B cell (primary cell): ENCODE measurements at regions not wholly inside any gene's neighbourhood (a gene's known extent, or its start where the extent isn't known, plus 50 kb on each side); places are given as distances from the start of the nearest gene placed in this dataset.
"Not testable (repeated sequence)": the region's sequence is repeated elsewhere in the genome, so short reads cannot be mapped to it uniquely, and the experiment has no call there.

Experiments used
- ATAC-seq: fragments of 200-7000 bp; cut with Tn5 transposase; one replicate; pipeline ENCODE4 v1.10.0; 2021; ENCODE audit warnings: low read depth, mild to moderate bottlenecking, moderate number of reproducible peaks, moderate library complexity
- CTCF ChIA-PET: fragments of 350-600 bp; sonication (Branson Sonifier 250); formaldehyde crosslinking; loops from one replicate; lab custom pipeline; 2021; ENCODE audit warnings: antibody characterized with exemption, inconsistent platforms; lab: Charles Lee
- POLR2A ChIA-PET: fragments of 350-600 bp; sonication (Branson Sonifier 250); formaldehyde crosslinking; loops from one replicate; lab custom pipeline; 2021; ENCODE audit warnings: antibody characterized with exemption; lab: Charles Lee
- DNase-seq: peaks from one replicate; pipeline ENCODE4 v3.0.0; 2013
- H2AFZ ChIP-seq: 2 replicates; pipeline ENCODE4 v1.6.1; 2012; ENCODE audit warnings: mild to moderate bottlenecking, low read depth, low read length; ENCODE audit not compliant: insufficient read depth, poor library complexity, severe bottlenecking
- H3K27ac ChIP-seq, 2 donors: 1 replicate in 1 of 2; 2 replicates in 1 of 2; pipeline ENCODE4 v1.5.1; 2012 to 2013; ENCODE audit warnings: low read length in 2 of 2, mild to moderate bottlenecking in 2 of 2, moderate library complexity in 1 of 2
- H3K27me3 ChIP-seq, 4 experiments: fragments of 200-600 bp in 1 of 4; sonication (generic) in 1 of 4; replicated peaks in 1 of 4; 1 replicate in 2 of 4; 2 replicates in 2 of 4; pipeline versions ENCODE4 v1.6.1 to v1.7.0; 2013 to 2016; ENCODE audit warnings: low read length in 3 of 4, mild to moderate bottlenecking in 2 of 4, mixed read lengths in 1 of 4, moderate library complexity in 1 of 4; ENCODE audit not compliant: insufficient read depth in 4 of 4, control insufficient read depth in 3 of 4; ENCODE audit errors: control extremely low read depth in 1 of 4
- H3K36me3 ChIP-seq, 2 experiments: replicated peaks in 1 of 2; 1 replicate in 1 of 2; 2 replicates in 1 of 2; pipeline versions ENCODE4 v1.6.1 to v1.7.1; 2013; ENCODE audit warnings: low read length in 1 of 2; ENCODE audit not compliant: insufficient read depth in 2 of 2, control insufficient read depth in 1 of 2; ENCODE audit errors: control extremely low read depth in 1 of 2, extremely low read depth in 1 of 2
- H3K4me1 ChIP-seq, 2 donors: fragments of 200-600 bp in 1 of 2; sonication (generic) in 1 of 2; 1 replicate in 1 of 2; 2 replicates in 1 of 2; pipeline versions ENCODE4 v1.5.1 to v1.6.1; 2013 to 2017; ENCODE audit warnings: low read length in 2 of 2; ENCODE audit not compliant: control insufficient read depth in 2 of 2, insufficient read depth in 2 of 2
- H3K4me2 ChIP-seq: replicated peaks from 2 replicates; pipeline ENCODE3; 2012; ENCODE audit warnings: mild to moderate bottlenecking, low read depth, low read length; ENCODE audit not compliant: poor library complexity, severe bottlenecking
- H3K4me3 ChIP-seq, 5 experiments: fragments of 200-600 bp in 1 of 5; sonication (generic) in 1 of 5; 1 replicate in 3 of 5; 2 replicates in 2 of 5; pipeline versions ENCODE4 v1.5.1 to v1.7.0; 2011 to 2016; ENCODE audit warnings: low read length in 4 of 5, mild to moderate bottlenecking in 4 of 5, low read depth in 2 of 5, control low read depth in 1 of 5, moderate library complexity in 1 of 5; ENCODE audit not compliant: insufficient read depth in 1 of 5; ENCODE audit errors: control extremely low read depth in 1 of 5, extremely low read depth in 1 of 5
- H3K79me2 ChIP-seq: fragments of 200-600 bp; sonication (generic); one replicate; pipeline ENCODE4 v1.6.0; 2016; ENCODE audit warnings: low read length; ENCODE audit not compliant: control insufficient read depth, insufficient read depth
- H3K9ac ChIP-seq: fragments of 200-600 bp; sonication (generic); 2 replicates; pipeline ENCODE4 v1.6.1; 2017; ENCODE audit warnings: mild to moderate bottlenecking, low read length, moderate library complexity
- H3K9me3 ChIP-seq, 3 donors: one replicate each; pipeline versions ENCODE4 v1.6.1 to v1.7.1; 2013; ENCODE audit warnings: low read length in 2 of 3; ENCODE audit not compliant: control insufficient read depth in 2 of 3, insufficient read depth in 1 of 3; ENCODE audit errors: control extremely low read depth in 1 of 3
- H4K20me1 ChIP-seq: 2 replicates; pipeline ENCODE4 v1.6.0; 2012; ENCODE audit warnings: mild to moderate bottlenecking, low read length; ENCODE audit not compliant: insufficient read depth, control insufficient read depth, poor library complexity, severe bottlenecking
- H3K27ac Mint-ChIP-seq: one replicate; pipeline ENCODE4 v1.8.0; 2021; ENCODE audit warnings: mixed read lengths
- H3K27me3 Mint-ChIP-seq: one replicate; pipeline ENCODE4 v1.8.0; 2021; ENCODE audit warnings: mixed read lengths
- H3K4me1 Mint-ChIP-seq: one replicate; pipeline ENCODE4 v1.8.0; 2021; ENCODE audit warnings: mixed read lengths
- H3K4me3 Mint-ChIP-seq: one replicate; pipeline ENCODE4 v1.8.0; 2021; ENCODE audit warnings: mixed read lengths
- H3K9me3 Mint-ChIP-seq: one replicate; pipeline ENCODE4 v1.8.0; 2022; ENCODE audit warnings: mixed read lengths; ENCODE audit not compliant: insufficient read depth
- EZH2 ChIP-seq: IDR thresholded peaks from 2 replicates; pipeline ENCODE4 v1.6.1; 2012; ENCODE audit warnings: borderline replicate concordance, low read depth, mild to moderate bottlenecking, moderate library complexity, low read length; ENCODE audit not compliant: insufficient read depth, poor library complexity, severe bottlenecking
- WGBS: methylation state at CpG from one replicate; pipeline ENCODE4 v1.1.5; 2013; ENCODE audit warnings: missing lambda C conversion rate; ENCODE audit not compliant: insufficient coverage; 5-methylcytosine and 5-hydroxymethylcytosine counted together
- intact Hi-C: fragments of 100-400 bp; cut with micrococcal nuclease; formaldehyde crosslinking; loops from one replicate; pipeline ENCODE4 v1.10.0; 2022
- TF ChIP-seq, protein P1 (sequence below): fragments of 200-600 bp; IDR thresholded peaks from one replicate; pipeline ENCODE4 v1.8.0; 2022; ENCODE audit warnings: antibody characterized with exemption, mild to moderate bottlenecking

DNA sequence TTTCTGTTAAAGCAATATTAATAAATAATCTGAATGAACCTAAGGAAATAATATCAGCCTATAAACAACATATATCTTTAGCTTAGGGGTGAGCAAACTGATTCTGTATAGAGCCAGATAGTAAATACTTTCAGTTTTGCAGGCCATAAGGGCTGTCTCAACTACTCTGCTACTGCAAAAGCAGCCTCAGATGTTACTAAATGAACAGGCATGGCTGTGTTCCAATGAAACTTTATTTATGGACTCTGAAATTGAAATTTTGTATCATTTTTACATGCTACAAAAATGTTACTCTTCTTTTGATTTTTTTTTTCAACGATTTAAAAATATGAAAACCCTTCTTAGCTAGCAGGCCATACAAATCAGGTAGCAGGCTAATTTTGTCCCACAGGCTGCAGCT lies 212.8 kb upstream of the PRICKLE2 start:
- Histone ChIP-seq H3K4me2 (no peak overlapping the region), H2AFZ (no peak overlapping the region), H3K9me3 (peaks cover 0 to 7% (median 0%) of the 10 kb centered on the region in 3 donors), H3K4me3 (no peak overlapping the region), H4K20me1 (no peaks in the 10 kb centered on the region), H3K79me2 (no peaks in the 10 kb centered on the region), H3K4me1 (no peaks in the 10 kb centered on the region), H3K9ac (no peak overlapping the region), H3K27ac (no peak overlapping the region), H3K36me3 (no peaks in the 10 kb centered on the region), H3K27me3 (peaks cover 0 to 12% (median 1%) of the 10 kb centered on the region in 4 experiments)
- Mint-ChIP-seq H3K4me3 (no peak overlapping the region), H3K27ac (no peak overlapping the region), H3K9me3 (peaks cover 7% of the 10 kb centered on the region), H3K27me3 (peaks cover 26% of the 10 kb centered on the region), H3K4me1 (no peaks in the 10 kb centered on the region)
- ChIA-PET CTCF (no interaction called here), POLR2A (no interaction called here)
- no peak for TF ChIP-seq EZH2
- TF ChIP-seq, protein P1, sequence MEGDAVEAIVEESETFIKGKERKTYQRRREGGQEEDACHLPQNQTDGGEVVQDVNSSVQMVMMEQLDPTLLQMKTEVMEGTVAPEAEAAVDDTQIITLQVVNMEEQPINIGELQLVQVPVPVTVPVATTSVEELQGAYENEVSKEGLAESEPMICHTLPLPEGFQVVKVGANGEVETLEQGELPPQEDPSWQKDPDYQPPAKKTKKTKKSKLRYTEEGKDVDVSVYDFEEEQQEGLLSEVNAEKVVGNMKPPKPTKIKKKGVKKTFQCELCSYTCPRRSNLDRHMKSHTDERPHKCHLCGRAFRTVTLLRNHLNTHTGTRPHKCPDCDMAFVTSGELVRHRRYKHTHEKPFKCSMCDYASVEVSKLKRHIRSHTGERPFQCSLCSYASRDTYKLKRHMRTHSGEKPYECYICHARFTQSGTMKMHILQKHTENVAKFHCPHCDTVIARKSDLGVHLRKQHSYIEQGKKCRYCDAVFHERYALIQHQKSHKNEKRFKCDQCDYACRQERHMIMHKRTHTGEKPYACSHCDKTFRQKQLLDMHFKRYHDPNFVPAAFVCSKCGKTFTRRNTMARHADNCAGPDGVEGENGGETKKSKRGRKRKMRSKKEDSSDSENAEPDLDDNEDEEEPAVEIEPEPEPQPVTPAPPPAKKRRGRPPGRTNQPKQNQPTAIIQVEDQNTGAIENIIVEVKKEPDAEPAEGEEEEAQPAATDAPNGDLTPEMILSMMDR, result no peak
- ATAC-seq (no peak), DNase-seq (no peak)
- intact Hi-C loops, result no loop called here
- no CpG with 5 or more reads among the region's 1 CpG for WGBS

DNA sequence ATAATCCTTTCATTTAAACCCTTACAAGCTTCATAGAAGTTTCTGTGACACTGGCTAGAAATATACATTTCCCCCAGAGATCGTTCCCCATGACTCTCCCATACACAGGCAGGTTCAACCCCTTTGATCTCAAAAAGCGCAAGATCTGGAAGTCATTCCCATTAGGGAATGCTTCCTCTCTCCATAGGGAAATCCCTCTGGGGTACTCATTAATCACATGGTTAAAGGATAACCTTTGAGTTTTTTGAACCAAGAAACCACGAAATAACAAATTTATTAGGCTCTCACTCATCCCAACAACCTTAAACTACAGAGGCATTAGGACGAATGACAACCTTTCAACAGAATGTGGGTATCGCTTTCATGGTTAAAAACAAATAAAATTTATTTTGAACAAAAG lies 211.9 kb upstream of the PRICKLE2 start:
- CTCF ChIA-PET, result no interaction called here
- H3K9ac ChIP-seq, result no peak overlapping the region
- no peak overlapping the region for H3K4me2 ChIP-seq
- no peaks in the 10 kb centered on the region for H3K36me3 ChIP-seq
- H2AFZ ChIP-seq, result no peak overlapping the region
- H3K9me3 Mint-ChIP-seq, result peaks cover 7% of the 10 kb centered on the region
- ATAC-seq (no peak), DNase-seq (no peak)
- no peaks in the 10 kb centered on the region for H3K79me2 ChIP-seq
- H3K4me1 ChIP-seq, result no peaks in the 10 kb centered on the region
- H3K27ac Mint-ChIP-seq, result no peak overlapping the region
- no peak overlapping the region for H3K4me3 Mint-ChIP-seq
- peaks cover 20% of the 10 kb centered on the region for H3K27me3 Mint-ChIP-seq
- TF ChIP-seq, protein P1, result no peak
- no peak for TF ChIP-seq EZH2
- no peaks in the 10 kb centered on the region for H3K4me1 Mint-ChIP-seq
- no peaks in the 10 kb centered on the region for H4K20me1 ChIP-seq
- H3K27ac ChIP-seq, result no peak overlapping the region
- POLR2A ChIA-PET, result no interaction called here
- H3K27me3 ChIP-seq, result peaks cover 0 to 6% (median 0%) of the 10 kb centered on the region in 4 experiments
- WGBS, result 100% methylated on average over 1 of the region's 5 CpGs
- no peak overlapping the region for H3K4me3 ChIP-seq
- intact Hi-C loops, result no loop called here
- peaks cover 0 to 7% (median 0%) of the 10 kb centered on the region in 3 donors for H3K9me3 ChIP-seq

DNA sequence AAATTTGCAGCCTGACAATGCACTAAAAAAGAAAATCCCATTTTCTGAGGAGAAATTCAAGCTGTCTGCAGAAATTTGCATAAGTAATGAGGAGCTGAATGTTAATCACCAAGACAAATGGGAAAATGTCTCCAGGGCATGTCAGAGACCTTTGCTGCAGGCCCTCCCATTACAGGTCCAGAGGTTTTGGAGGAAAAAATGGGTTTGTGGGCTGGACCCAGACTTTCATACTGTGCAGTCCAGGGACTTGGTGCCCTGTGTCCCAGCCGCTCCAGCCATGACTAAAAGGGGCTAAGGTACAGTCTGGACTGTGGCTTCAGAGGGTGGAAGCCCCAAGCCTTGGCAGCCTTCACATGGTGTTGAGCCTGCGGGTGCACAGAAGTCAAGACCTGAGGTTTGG lies 209.8 kb upstream of the PRICKLE2 start:
- H3K4me3 ChIP-seq, H3K4me1 ChIP-seq, H3K27me3 ChIP-seq, H3K9me3 ChIP-seq, CTCF ChIA-PET, H2AFZ ChIP-seq, H3K36me3 ChIP-seq, H3K9me3 Mint-ChIP-seq, H3K4me2 ChIP-seq, H3K9ac ChIP-seq, intact Hi-C loops, ATAC-seq, H3K27ac ChIP-seq, DNase-seq, H3K4me3 Mint-ChIP-seq, POLR2A ChIA-PET, H3K27me3 Mint-ChIP-seq, H3K79me2 ChIP-seq, H3K27ac Mint-ChIP-seq, H3K4me1 Mint-ChIP-seq, H4K20me1 ChIP-seq: not testable (repeated sequence)
- 89% methylated on average over 2 of the region's 2 CpGs for WGBS
